HG02973 (cell line): ENCODE measurements at regions not wholly inside any gene's neighbourhood (a gene's known extent, or its start where the extent isn't known, plus 50 kb on each side); places are given as distances from the start of the nearest gene placed in this dataset.

Experiments used
- ATAC-seq: cut with Tn5 transposase; IDR thresholded peaks from one replicate; pipeline ENCODE4 v1.9.1; 2021; ENCODE audit warnings: moderate library complexity; ENCODE audit not compliant: unreplicated experiment

GRCh38 chr2:136191041-136191440, 73.1 kb upstream of the CXCR4 start:
- ATAC-seq: no peak

GRCh38 chr2:136189221-136189782, 71.4 kb upstream of the CXCR4 start:
- ATAC-seq: no peak

GRCh38 chr2:136188086-136188485, 70.1 kb upstream of the CXCR4 start:
- ATAC-seq: no peak

- no peak for ATAC-seq
These were observed 68.2 kb upstream of the CXCR4 start for GRCh38 chr2:136185981-136186776.

GRCh38 chr2:136183097-136183496, 65.1 kb upstream of the CXCR4 start:
- ATAC-seq: no peak

GRCh38 chr2:136182315-136182714, 64.4 kb upstream of the CXCR4 start:
- no peak for ATAC-seq

GRCh38 chr2:136179602-136179975, 61.6 kb upstream of the CXCR4 start:
- no peak for ATAC-seq

GRCh38 chr2:136178941-136179601, 61.1 kb upstream of the CXCR4 start:
- ATAC-seq: no peak

- ATAC-seq: no peak
These were observed 57.9 kb upstream of the CXCR4 start for GRCh38 chr2:136175868-136176267.

GRCh38 chr2:136175466-136175865, 57.5 kb upstream of the CXCR4 start:
- no peak for ATAC-seq

GRCh38 chr2:136173126-136173525, 55.2 kb upstream of the CXCR4 start:
- ATAC-seq: no peak

- ATAC-seq: no peak
These were observed 53.3 kb upstream of the CXCR4 start for GRCh38 chr2:136171223-136171622.

- no peak for ATAC-seq
These were observed 50.8 kb upstream of the CXCR4 start for GRCh38 chr2:136168720-136169119.

GRCh38 chr2:136167721-136168475, 49.9 kb upstream of the CXCR4 start:
- no peak for ATAC-seq
